GM18951 (cell line): ENCODE measurements at regions not wholly inside any gene's neighbourhood (a gene's known extent, or its start where the extent isn't known, plus 50 kb on each side); places are given as distances from the start of the nearest gene placed in this dataset.

Experiments used
- POLR2A ChIP-seq: IDR thresholded peaks from 4 replicates; pipeline ENCODE4 v1.6.1; 2011; ENCODE audit warnings: mild to moderate bottlenecking; ENCODE audit not compliant: insufficient read length, insufficient read depth; ENCODE audit errors: extremely low read depth
- in situ Hi-C: fragments of 300-500 bp; cut with MboI; formaldehyde crosslinking; loops from one replicate; pipeline ENCODE4 v1.12.0; 2022; ENCODE audit warnings: low sequenced_read_pairs, mixed read lengths, inconsistent platforms; ENCODE audit not compliant: unreplicated experiment

- TF ChIP-seq POLR2A: no peak
- in situ Hi-C loops: no loop called here
These were observed 145.1 kb upstream of the IRX4 start for GRCh38 chr5:2027790-2028189.

GRCh38 chr5:2024986-2025721 lies 142.4 kb upstream of the IRX4 start:
- in situ Hi-C loops: loop anchor here (25.0 kb wide), 1 partner anchor 263 kb away; no protein-coding TSS in a partner anchor
- TF ChIP-seq POLR2A: no peak

GRCh38 chr5:2023196-2023595 lies 140.5 kb upstream of the IRX4 start:
- in situ Hi-C loops: loop anchor here (25.0 kb wide), 1 partner anchor 261 kb away; no protein-coding TSS in a partner anchor
- TF ChIP-seq POLR2A: no peak

DNA sequence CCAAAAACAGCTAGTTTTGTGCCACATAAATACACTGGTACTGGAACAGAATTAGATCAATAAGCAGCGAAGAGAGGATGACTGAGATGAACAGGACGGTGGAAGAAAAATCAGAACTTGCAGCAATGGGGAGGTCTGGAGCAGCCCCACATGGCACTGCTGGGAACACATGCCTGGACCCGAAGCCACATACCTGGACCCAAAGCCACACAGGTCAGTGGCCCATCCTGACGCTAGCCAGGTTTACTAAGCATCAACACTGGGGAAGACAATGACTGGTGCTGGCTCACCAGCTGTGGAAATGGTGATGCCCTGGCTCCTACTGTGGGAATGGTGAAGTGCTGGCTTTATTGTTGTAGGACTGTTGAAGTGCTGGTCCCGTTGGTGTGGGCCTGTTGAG lies 139.7 kb upstream of the IRX4 start:
- in situ Hi-C loops: loop anchor here (25.0 kb wide), 1 partner anchor 260 kb away; no protein-coding TSS in a partner anchor
- no peak for TF ChIP-seq POLR2A

GRCh38 chr5:2021484-2022176 lies 138.9 kb upstream of the IRX4 start:
- in situ Hi-C loops: loop anchor here (25.0 kb wide), 1 partner anchor 259 kb away; no protein-coding TSS in a partner anchor
- TF ChIP-seq POLR2A: no peak

DNA sequence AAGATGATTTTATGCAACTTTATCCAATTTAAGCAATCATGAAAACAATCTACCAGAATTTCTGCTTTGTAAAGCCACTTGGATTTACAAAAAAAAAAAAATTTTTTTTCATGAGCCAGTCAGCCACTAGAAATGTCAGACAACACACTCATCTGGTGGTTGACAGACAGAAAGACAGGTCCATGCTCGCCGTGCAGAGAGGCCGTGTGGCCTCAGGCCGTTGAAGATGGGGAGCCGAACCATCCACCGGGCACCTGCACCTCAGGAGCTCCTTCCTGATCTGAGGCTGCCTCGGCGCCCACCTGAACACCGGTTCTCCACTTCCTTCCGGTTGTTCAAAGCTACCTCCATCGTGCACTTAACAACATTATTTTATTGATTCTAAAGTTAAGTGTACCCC lies 138.0 kb upstream of the IRX4 start:
- TF ChIP-seq POLR2A: no peak
- in situ Hi-C loops: loop anchor here (25.0 kb wide), 1 partner anchor 258 kb away; no protein-coding TSS in a partner anchor

- in situ Hi-C loops: loop anchor here (25.0 kb wide), 1 partner anchor 257 kb away; no protein-coding TSS in a partner anchor
- no peak for TF ChIP-seq POLR2A
These were observed 137.0 kb upstream of the IRX4 start for GRCh38 chr5:2019716-2020115.

- no peak for TF ChIP-seq POLR2A
- in situ Hi-C loops: loop anchor here (25.0 kb wide), 1 partner anchor 256 kb away; no protein-coding TSS in a partner anchor
These were observed 135.6 kb upstream of the IRX4 start for GRCh38 chr5:2018390-2018724.

DNA sequence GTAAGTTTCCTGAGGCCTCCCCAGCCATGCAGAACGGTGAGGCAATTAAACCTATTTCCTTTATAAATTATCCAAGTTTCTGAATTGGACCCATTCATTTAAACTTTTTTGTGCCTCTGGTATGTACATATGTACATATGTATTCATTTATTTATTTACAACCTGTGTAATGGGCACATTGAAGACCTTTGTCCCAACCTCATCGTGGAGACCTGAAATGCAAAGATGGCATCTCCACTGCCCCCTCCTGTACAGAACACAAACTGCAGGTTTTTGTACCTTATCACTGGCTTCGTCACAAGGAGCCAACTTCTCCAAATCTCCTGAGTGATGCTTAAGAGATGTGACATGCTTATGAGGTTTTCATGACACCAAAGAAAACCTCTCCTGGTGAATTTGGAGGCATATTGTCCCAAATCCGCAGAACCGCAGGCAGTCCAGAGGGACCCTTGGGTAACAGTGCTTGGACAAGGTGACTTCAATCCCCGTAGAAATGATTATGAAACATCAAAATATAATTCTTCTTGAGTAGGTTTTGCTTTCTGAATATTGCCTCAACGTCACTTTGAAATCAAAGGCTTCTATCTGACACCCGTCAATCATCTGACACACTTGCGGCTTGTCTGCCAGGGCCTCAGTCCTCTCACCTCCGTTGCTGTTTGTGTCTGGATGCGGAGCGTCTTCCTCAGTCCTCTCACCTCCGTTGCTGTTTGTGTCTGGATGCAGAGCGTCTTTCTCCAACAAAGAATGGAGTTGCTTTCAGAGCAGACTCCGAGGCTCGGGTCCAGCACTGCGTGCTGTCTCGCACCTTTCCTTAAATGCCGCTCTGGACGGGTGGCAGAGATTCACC lies 135.0 kb upstream of the IRX4 start:
- TF ChIP-seq POLR2A: no peak
- in situ Hi-C loops: loop anchor here (25.0 kb wide), 1 partner anchor 255 kb away; no protein-coding TSS in a partner anchor

DNA sequence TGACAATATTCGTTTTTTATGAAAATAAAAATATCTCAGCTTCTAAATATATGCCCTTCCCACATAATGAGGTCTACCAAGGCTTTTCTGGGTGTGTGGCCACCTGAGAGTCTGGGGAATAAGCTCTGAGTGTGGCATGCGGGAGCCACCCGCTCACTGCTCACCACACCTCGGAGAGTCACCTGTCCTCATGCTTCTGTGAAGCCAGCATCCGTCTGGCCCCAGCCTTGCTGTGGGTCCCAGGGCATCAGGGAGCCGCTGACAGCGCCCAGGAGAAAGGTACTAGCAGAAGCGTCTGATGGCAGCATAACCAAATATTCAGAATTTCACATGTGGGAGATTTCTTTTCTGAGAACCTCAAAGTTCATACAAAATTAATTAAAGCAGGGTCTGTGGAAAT lies 133.2 kb upstream of the IRX4 start:
- in situ Hi-C loops: loop anchor here (25.0 kb wide), 1 partner anchor 254 kb away; no protein-coding TSS in a partner anchor
- TF ChIP-seq POLR2A: no peak

DNA sequence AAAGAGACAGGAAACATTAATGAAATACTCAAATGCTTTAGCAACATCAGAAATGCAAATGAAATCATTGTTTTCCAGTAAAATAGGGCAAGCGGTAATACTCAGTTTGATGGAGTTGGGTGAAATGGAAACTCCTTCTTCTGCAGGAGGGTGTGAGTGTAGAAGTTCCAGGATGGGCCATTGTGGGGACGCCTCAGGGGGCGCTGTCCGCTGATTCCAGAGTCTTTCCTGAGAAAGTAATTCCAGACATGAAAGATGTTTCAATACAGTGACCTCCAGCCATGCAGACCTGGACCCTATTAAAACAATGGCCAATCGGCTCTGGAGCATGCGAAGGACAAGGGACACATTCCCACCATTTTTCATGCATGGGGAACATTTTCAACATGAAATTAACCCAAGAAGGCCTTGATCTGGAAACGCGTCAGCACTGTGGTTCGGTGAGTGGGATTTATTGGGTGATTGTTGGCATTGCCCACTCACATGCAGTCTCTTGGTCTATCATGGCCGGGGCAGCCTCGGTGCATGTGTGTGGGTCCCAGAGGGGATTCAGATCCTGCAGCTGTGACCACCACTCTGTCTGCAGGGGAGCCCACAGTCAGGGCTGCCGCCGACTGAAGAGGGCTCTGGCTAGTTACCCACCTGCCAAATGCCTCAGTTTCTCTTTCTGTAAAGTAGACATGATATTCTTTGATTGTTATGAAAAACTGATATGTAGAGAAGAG lies 132.6 kb upstream of the IRX4 start:
- in situ Hi-C loops: loop anchor here (25.0 kb wide), 1 partner anchor 253 kb away; no protein-coding TSS in a partner anchor
- TF ChIP-seq POLR2A: no peak

DNA sequence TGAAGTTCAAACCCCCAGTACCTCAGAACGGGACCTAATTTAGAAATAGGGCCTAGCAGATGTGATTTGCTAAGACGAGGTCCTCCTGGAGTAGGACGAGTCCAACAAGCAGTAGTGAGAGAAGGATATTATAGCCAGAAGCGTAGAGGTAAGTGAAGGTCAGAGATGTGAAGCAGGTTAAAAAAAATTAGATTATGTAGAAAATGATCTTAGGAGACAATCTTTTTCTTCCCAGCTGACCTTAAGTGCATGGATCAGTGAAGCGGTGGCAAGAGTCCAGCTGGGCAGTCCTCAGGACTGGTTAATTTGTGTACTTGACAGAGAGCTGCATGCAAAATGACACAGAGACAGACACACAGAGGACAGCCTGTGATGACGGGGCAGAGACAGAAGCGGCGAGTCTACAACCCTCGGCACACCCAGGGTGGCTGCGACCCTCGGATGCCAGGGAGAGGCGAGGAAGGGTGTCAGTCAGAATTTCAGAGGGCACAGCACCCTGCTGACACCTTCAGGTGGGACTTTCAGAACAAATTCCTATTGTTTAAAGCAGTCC lies 131.4 kb upstream of the IRX4 start:
- no peak for TF ChIP-seq POLR2A
- in situ Hi-C loops: loop anchor here (25.0 kb wide), 1 partner anchor 252 kb away; no protein-coding TSS in a partner anchor
